Activated CD4-positive, alpha-beta T cell treated with anti-CD3 and anti-CD28 coated beads, Interleukin-2, amount 10 ng/mL, durations not matched to agents 24 days and 14 days (primary cell): ENCODE measurements at regions not wholly inside any gene's neighbourhood (a gene's known extent, or its start where the extent isn't known, plus 50 kb on each side); places are given as distances from the start of the nearest gene placed in this dataset.
"Not testable (repeated sequence)": the region's sequence is repeated elsewhere in the genome, so short reads cannot be mapped to it uniquely, and the experiment has no call there.

Source experiments
- DNase-seq: peaks from one replicate; pipeline ENCODE4 v3.0.0; 2022
- H3K27ac Mint-ChIP-seq: one replicate; pipeline ENCODE4 v1.8.0; 2022; ENCODE audit warnings: mild to moderate bottlenecking, mixed read lengths
- H3K27me3 Mint-ChIP-seq: one replicate; pipeline ENCODE4 v1.8.0; 2022; ENCODE audit warnings: mixed read lengths
- H3K36me3 Mint-ChIP-seq: one replicate; pipeline ENCODE4 v1.8.0; 2022; ENCODE audit warnings: low read depth, mild to moderate bottlenecking, mixed read lengths
- H3K4me1 Mint-ChIP-seq: one replicate; pipeline ENCODE4 v1.8.0; 2021; ENCODE audit warnings: mixed read lengths
- H3K4me3 Mint-ChIP-seq: one replicate; pipeline ENCODE4 v1.8.0; 2022; ENCODE audit warnings: mild to moderate bottlenecking, moderate library complexity, mixed read lengths
- H3K9me3 Mint-ChIP-seq: one replicate; pipeline ENCODE4 v1.8.0; 2021; ENCODE audit warnings: mixed read lengths
- intact Hi-C: fragments of 100-400 bp; cut with micrococcal nuclease; formaldehyde crosslinking; loops from one replicate; pipeline ENCODE4 v1.15.1; 2023

- Mint-ChIP-seq H3K27me3 (no peaks in the 10 kb centered on the region), H3K27ac (no peak overlapping the region), H3K4me3 (no peak overlapping the region), H3K9me3 (no peaks in the 10 kb centered on the region), H3K36me3 (no peaks in the 10 kb centered on the region), H3K4me1 (no peaks in the 10 kb centered on the region)
- intact Hi-C loops: no loop called here
- no peak for DNase-seq
Observed at GRCh38 chr2:187775196-187775595, 221.0 kb upstream of the TFPI start.

GRCh38 chr2:187775651-187776050 is 221.4 kb upstream of the TFPI start:
- Mint-ChIP-seq H3K9me3 (no peaks in the 10 kb centered on the region), H3K27me3 (no peaks in the 10 kb centered on the region), H3K4me1 (no peaks in the 10 kb centered on the region), H3K27ac (no peak overlapping the region), H3K4me3 (no peak overlapping the region), H3K36me3 (no peaks in the 10 kb centered on the region)
- intact Hi-C loops: no loop called here
- DNase-seq: no peak

- DNase-seq: no peak
- intact Hi-C loops: no loop called here
- H3K4me3 Mint-ChIP-seq: no peak overlapping the region
- no peaks in the 10 kb centered on the region for H3K9me3 Mint-ChIP-seq
- no peaks in the 10 kb centered on the region for H3K4me1 Mint-ChIP-seq
- H3K36me3 Mint-ChIP-seq: no peaks in the 10 kb centered on the region
- H3K27ac Mint-ChIP-seq: no peak overlapping the region
- H3K27me3 Mint-ChIP-seq: no peaks in the 10 kb centered on the region
Observed at GRCh38 chr2:187782301-187782700, 228.1 kb upstream of the TFPI start.

GRCh38 chr2:187783446-187783845 is 229.2 kb upstream of the TFPI start:
- Mint-ChIP-seq H3K27ac (no peak overlapping the region), H3K4me3 (no peak overlapping the region), H3K36me3 (no peaks in the 10 kb centered on the region), H3K27me3 (no peaks in the 10 kb centered on the region), H3K9me3 (no peaks in the 10 kb centered on the region), H3K4me1 (no peaks in the 10 kb centered on the region)
- intact Hi-C loops: no loop called here
- DNase-seq: no peak

- H3K36me3 Mint-ChIP-seq, DNase-seq, H3K4me3 Mint-ChIP-seq, H3K4me1 Mint-ChIP-seq, H3K9me3 Mint-ChIP-seq, H3K27ac Mint-ChIP-seq, H3K27me3 Mint-ChIP-seq, intact Hi-C loops: not testable (repeated sequence)
Observed at GRCh38 chr2:187784138-187784537, 229.9 kb upstream of the TFPI start.

GRCh38 chr2:187799601-187800000 is 245.4 kb upstream of the TFPI start:
- DNase-seq: no peak
- intact Hi-C loops: no loop called here
- Mint-ChIP-seq H3K4me3 (no peak overlapping the region), H3K9me3 (no peaks in the 10 kb centered on the region), H3K36me3 (no peaks in the 10 kb centered on the region), H3K4me1 (no peaks in the 10 kb centered on the region), H3K27me3 (no peaks in the 10 kb centered on the region), H3K27ac (no peak overlapping the region)

- Mint-ChIP-seq H3K9me3 (no peaks in the 10 kb centered on the region), H3K36me3 (no peaks in the 10 kb centered on the region), H3K4me1 (no peaks in the 10 kb centered on the region), H3K27me3 (no peaks in the 10 kb centered on the region), H3K27ac (no peak overlapping the region), H3K4me3 (no peak overlapping the region)
- intact Hi-C loops: no loop called here
- no peak for DNase-seq
Observed at GRCh38 chr2:187803816-187804215, 249.6 kb upstream of the TFPI start.

GRCh38 chr2:187815113-187815512 is 260.9 kb upstream of the TFPI start:
- Mint-ChIP-seq H3K27me3 (no peaks in the 10 kb centered on the region), H3K4me1 (no peaks in the 10 kb centered on the region), H3K36me3 (no peaks in the 10 kb centered on the region), H3K27ac (no peak overlapping the region), H3K9me3 (no peaks in the 10 kb centered on the region), H3K4me3 (no peak overlapping the region)
- DNase-seq: no peak
- intact Hi-C loops: no loop called here

GRCh38 chr2:187819624-187820023 is 265.4 kb upstream of the TFPI start:
- intact Hi-C loops: no loop called here

GRCh38 chr2:187825108-187825507 is 270.9 kb upstream of the TFPI start:
- no peaks in the 10 kb centered on the region for H3K27me3 Mint-ChIP-seq
- intact Hi-C loops: no loop called here
- no peak overlapping the region for H3K4me3 Mint-ChIP-seq
- no peak for DNase-seq
- H3K9me3 Mint-ChIP-seq: no peaks in the 10 kb centered on the region
- no peak overlapping the region for H3K27ac Mint-ChIP-seq
- no peaks in the 10 kb centered on the region for H3K4me1 Mint-ChIP-seq
- no peaks in the 10 kb centered on the region for H3K36me3 Mint-ChIP-seq

More at GRCh38 chr2:187819624-187820023, 265.4 kb upstream of the TFPI start:
- no peaks in the 10 kb centered on the region for H3K27me3 Mint-ChIP-seq
- no peaks in the 10 kb centered on the region for H3K9me3 Mint-ChIP-seq
- no peaks in the 10 kb centered on the region for H3K4me1 Mint-ChIP-seq
- DNase-seq: no peak
- H3K36me3 Mint-ChIP-seq: no peaks in the 10 kb centered on the region
- H3K27ac Mint-ChIP-seq: no peak overlapping the region
- no peak overlapping the region for H3K4me3 Mint-ChIP-seq

GRCh38 chr2:187826023-187826422 is 271.8 kb upstream of the TFPI start:
- H3K4me3 Mint-ChIP-seq: no peak overlapping the region
- H3K36me3 Mint-ChIP-seq: no peaks in the 10 kb centered on the region
- intact Hi-C loops: no loop called here
- H3K4me1 Mint-ChIP-seq: no peaks in the 10 kb centered on the region
- H3K27ac Mint-ChIP-seq: no peak overlapping the region
- no peaks in the 10 kb centered on the region for H3K27me3 Mint-ChIP-seq
- DNase-seq: no peak
- H3K9me3 Mint-ChIP-seq: no peaks in the 10 kb centered on the region

- H3K4me3 Mint-ChIP-seq: no peak overlapping the region
- H3K36me3 Mint-ChIP-seq: no peaks in the 10 kb centered on the region
- no peaks in the 10 kb centered on the region for H3K4me1 Mint-ChIP-seq
- no peak for DNase-seq
- intact Hi-C loops: no loop called here
- H3K9me3 Mint-ChIP-seq: no peaks in the 10 kb centered on the region
- H3K27me3 Mint-ChIP-seq: no peaks in the 10 kb centered on the region
- no peak overlapping the region for H3K27ac Mint-ChIP-seq
Observed at GRCh38 chr2:187834787-187835186, 280.6 kb upstream of the TFPI start.

- H3K4me3 Mint-ChIP-seq: no peak overlapping the region
- no peak for DNase-seq
- H3K4me1 Mint-ChIP-seq: no peaks in the 10 kb centered on the region
- intact Hi-C loops: no loop called here
- H3K9me3 Mint-ChIP-seq: no peaks in the 10 kb centered on the region
- H3K27ac Mint-ChIP-seq: no peak overlapping the region
- H3K36me3 Mint-ChIP-seq: no peaks in the 10 kb centered on the region
- H3K27me3 Mint-ChIP-seq: no peaks in the 10 kb centered on the region
Observed at GRCh38 chr2:187838690-187839089, 284.5 kb upstream of the TFPI start.

- H3K9me3 Mint-ChIP-seq: no peaks in the 10 kb centered on the region
- H3K4me1 Mint-ChIP-seq: no peaks in the 10 kb centered on the region
- H3K36me3 Mint-ChIP-seq: no peaks in the 10 kb centered on the region
- DNase-seq: no peak
- intact Hi-C loops: no loop called here
- no peak overlapping the region for H3K27ac Mint-ChIP-seq
- H3K4me3 Mint-ChIP-seq: no peak overlapping the region
- H3K27me3 Mint-ChIP-seq: no peaks in the 10 kb centered on the region
Observed at GRCh38 chr2:187842315-187842714, 288.1 kb upstream of the TFPI start.

- Mint-ChIP-seq H3K9me3 (no peaks in the 10 kb centered on the region), H3K27ac (no peak overlapping the region), H3K36me3 (no peaks in the 10 kb centered on the region), H3K4me1 (no peaks in the 10 kb centered on the region), H3K27me3 (no peaks in the 10 kb centered on the region), H3K4me3 (no peak overlapping the region)
- intact Hi-C loops: loop anchor here (1.0 kb wide), 2 partner anchors 262 to 343 kb away; no protein-coding TSS in a partner anchor
- DNase-seq: peak; percentile 59
Observed at GRCh38 chr2:187842978-187843847, 289.0 kb upstream of the TFPI start.
